CD4-positive, alpha-beta memory T cell (primary cell): ENCODE measurements at regions not wholly inside any gene's neighbourhood (a gene's known extent, or its start where the extent isn't known, plus 50 kb on each side); places are given as distances from the start of the nearest gene placed in this dataset.

Experiments
- CTCF ChIA-PET: fragments of 350-600 bp; sonication (Branson Sonifier 250); formaldehyde crosslinking; loops from one replicate; lab custom pipeline; 2021; ENCODE audit warnings: inconsistent platforms; ENCODE audit not compliant: partially characterized antibody; lab: Charles Lee
- POLR2A ChIA-PET: fragments of 350-600 bp; sonication (Branson Sonifier 250); formaldehyde crosslinking; loops from one replicate; lab custom pipeline; 2021; ENCODE audit not compliant: partially characterized antibody; lab: Charles Lee
- DNase-seq, 5 donors: peaks; one replicate each; pipeline versions ENCODE4 v3.0.0 to v3.0.0-alpha.2; 2020 to 2022; ENCODE audit warnings: mixed read lengths in 1 of 5
- H3K27ac ChIP-seq: one replicate; pipeline ENCODE4 v1.7.0; 2013; ENCODE audit warnings: low read depth, low read length
- H3K27me3 ChIP-seq: 2 replicates; pipeline ENCODE4 v1.7.0; 2013; ENCODE audit warnings: mild to moderate bottlenecking, low read length, moderate library complexity; ENCODE audit not compliant: insufficient read depth
- H3K36me3 ChIP-seq: 2 replicates; pipeline ENCODE4 v1.7.0; 2013; ENCODE audit warnings: mild to moderate bottlenecking, low read length, moderate library complexity; ENCODE audit not compliant: insufficient read depth
- H3K4me1 ChIP-seq: 2 replicates; pipeline ENCODE4 v1.7.0; 2013; ENCODE audit warnings: mild to moderate bottlenecking, low read length, moderate library complexity; ENCODE audit not compliant: insufficient read depth
- H3K4me3 ChIP-seq, 2 donors: one replicate each; pipeline ENCODE4 v1.7.0; 2013; ENCODE audit warnings: low read length in 2 of 2, mild to moderate bottlenecking in 1 of 2
- H3K9me3 ChIP-seq, 2 donors: one replicate each; pipeline ENCODE4 v1.7.0; 2013; ENCODE audit warnings: low read length in 2 of 2, control low read depth in 1 of 2; ENCODE audit not compliant: control insufficient read depth in 1 of 2
- H3K27ac Mint-ChIP-seq, 7 donors: one replicate each; pipeline ENCODE4 v1.8.0; 2020 to 2021; ENCODE audit warnings: mixed read lengths in 7 of 7, mild to moderate bottlenecking in 6 of 7, inconsistent platforms in 3 of 7, moderate library complexity in 3 of 7
- H3K27me3 Mint-ChIP-seq, 2 donors: one replicate each; pipeline ENCODE4 v1.8.0; 2020 to 2021; ENCODE audit warnings: mixed read lengths in 2 of 2
- H3K36me3 Mint-ChIP-seq, 2 donors: one replicate each; pipeline ENCODE4 v1.8.0; 2020 to 2021; ENCODE audit warnings: mixed read lengths in 2 of 2, inconsistent platforms in 1 of 2, mild to moderate bottlenecking in 1 of 2
- H3K4me1 Mint-ChIP-seq, 4 donors: one replicate each; pipeline ENCODE4 v1.8.0; 2020 to 2021; ENCODE audit warnings: mixed read lengths in 4 of 4, mild to moderate bottlenecking in 1 of 4
- H3K4me3 Mint-ChIP-seq, 8 donors: one replicate each; pipeline ENCODE4 v1.8.0; 2020 to 2021; ENCODE audit warnings: mixed read lengths in 8 of 8, mild to moderate bottlenecking in 7 of 8, moderate library complexity in 6 of 8, inconsistent platforms in 3 of 8
- H3K9me3 Mint-ChIP-seq, 8 donors: one replicate each; pipeline ENCODE4 v1.8.0; 2020 to 2021; ENCODE audit warnings: mixed read lengths in 8 of 8, mild to moderate bottlenecking in 5 of 8, inconsistent platforms in 3 of 8, moderate library complexity in 1 of 8
- intact Hi-C: fragments of 100-400 bp; cut with micrococcal nuclease; formaldehyde crosslinking; loops from one replicate; pipeline ENCODE4 v1.15.1; 2023

- Histone ChIP-seq H3K4me1 (no peaks in the 10 kb centered on the region), H3K27me3 (no peaks in the 10 kb centered on the region), H3K27ac (no peak overlapping the region), H3K9me3 (no peaks in the 10 kb centered on the region), H3K36me3 (no peaks in the 10 kb centered on the region), H3K4me3 (no peak overlapping the region)
- Mint-ChIP-seq H3K27me3 (peaks cover 3 to 5% of the 10 kb centered on the region in 2 donors), H3K36me3 (no peaks in the 10 kb centered on the region), H3K27ac (no peak overlapping the region), H3K9me3 (no peaks in the 10 kb centered on the region), H3K4me3 (no peak overlapping the region), H3K4me1 (no peaks in the 10 kb centered on the region)
- POLR2A ChIA-PET = no interaction called here
- CTCF ChIA-PET = interaction anchor here (1.5 kb wide), 1 partner anchor 14 kb away, joined by 3 read pairs; no protein-coding TSS in a partner anchor
- intact Hi-C loops = no loop called here
- no peak for DNase-seq
These were observed 75.6 kb upstream of the SLC44A1 start for GRCh38 chr9:105168870-105169319.

GRCh38 chr9:105171076-105171475, 73.4 kb upstream of the SLC44A1 start:
- intact Hi-C loops = no loop called here
- Histone ChIP-seq H3K27me3 (no peaks in the 10 kb centered on the region), H3K9me3 (no peaks in the 10 kb centered on the region), H3K4me1 (no peaks in the 10 kb centered on the region), H3K36me3 (no peaks in the 10 kb centered on the region), H3K4me3 (no peak overlapping the region), H3K27ac (no peak overlapping the region)
- no peak for DNase-seq
- Mint-ChIP-seq H3K27ac (peak overlapping the region in 1 of 7 donors; percentile 44), H3K27me3 (peaks cover 3 to 5% of the 10 kb centered on the region in 2 donors), H3K9me3 (no peaks in the 10 kb centered on the region), H3K4me3 (no peak overlapping the region), H3K36me3 (no peaks in the 10 kb centered on the region), H3K4me1 (no peaks in the 10 kb centered on the region)
- ChIA-PET POLR2A (interaction anchor here (0.7 kb wide), 1 partner anchor 65 kb away, joined by 3 read pairs; no protein-coding TSS in a partner anchor), CTCF (no interaction called here)

GRCh38 chr9:105171589-105171988, 72.9 kb upstream of the SLC44A1 start:
- intact Hi-C loops = no loop called here
- Mint-ChIP-seq H3K27ac (no peak overlapping the region), H3K9me3 (no peaks in the 10 kb centered on the region), H3K36me3 (no peaks in the 10 kb centered on the region), H3K27me3 (peaks cover 1 to 4% of the 10 kb centered on the region in 2 donors), H3K4me1 (no peaks in the 10 kb centered on the region), H3K4me3 (no peak overlapping the region)
- Histone ChIP-seq H3K4me1 (no peaks in the 10 kb centered on the region), H3K36me3 (no peaks in the 10 kb centered on the region), H3K9me3 (no peaks in the 10 kb centered on the region), H3K4me3 (no peak overlapping the region), H3K27me3 (no peaks in the 10 kb centered on the region), H3K27ac (no peak overlapping the region)
- no peak for DNase-seq
- ChIA-PET POLR2A (no interaction called here), CTCF (no interaction called here)

GRCh38 chr9:105172436-105172835, 72.0 kb upstream of the SLC44A1 start:
- H3K27ac ChIP-seq = no peak overlapping the region
- Mint-ChIP-seq H3K4me3 (no peak overlapping the region), H3K27ac (no peak overlapping the region), H3K4me1 (no peaks in the 10 kb centered on the region), H3K36me3 (no peaks in the 10 kb centered on the region), H3K27me3 (no peaks in the 10 kb centered on the region), H3K9me3 (no peaks in the 10 kb centered on the region)
- no peak overlapping the region for H3K4me3 ChIP-seq
- ChIA-PET POLR2A (no interaction called here), CTCF (no interaction called here)
- no peaks in the 10 kb centered on the region for H3K27me3 ChIP-seq
- no peak for DNase-seq
- H3K4me1 ChIP-seq = no peaks in the 10 kb centered on the region
- no peaks in the 10 kb centered on the region for H3K36me3 ChIP-seq
- intact Hi-C loops = no loop called here
- H3K9me3 ChIP-seq = no peaks in the 10 kb centered on the region

GRCh38 chr9:105173306-105173705, 71.1 kb upstream of the SLC44A1 start:
- Mint-ChIP-seq H3K9me3 (no peaks in the 10 kb centered on the region), H3K27me3 (no peaks in the 10 kb centered on the region), H3K27ac (no peak overlapping the region), H3K4me3 (no peak overlapping the region), H3K36me3 (no peaks in the 10 kb centered on the region), H3K4me1 (no peaks in the 10 kb centered on the region)
- no peak for DNase-seq
- H3K4me3 ChIP-seq = no peak overlapping the region
- intact Hi-C loops = no loop called here
- no peaks in the 10 kb centered on the region for H3K9me3 ChIP-seq
- ChIA-PET CTCF (no interaction called here), POLR2A (no interaction called here)
- no peak overlapping the region for H3K27ac ChIP-seq
- H3K36me3 ChIP-seq = no peaks in the 10 kb centered on the region
- H3K27me3 ChIP-seq = no peaks in the 10 kb centered on the region
- no peaks in the 10 kb centered on the region for H3K4me1 ChIP-seq

GRCh38 chr9:105173826-105174225, 70.6 kb upstream of the SLC44A1 start:
- no peaks in the 10 kb centered on the region for H3K36me3 ChIP-seq
- H3K9me3 ChIP-seq = no peaks in the 10 kb centered on the region
- H3K4me1 ChIP-seq = no peaks in the 10 kb centered on the region
- H3K9me3 Mint-ChIP-seq = no peaks in the 10 kb centered on the region
- H3K4me1 Mint-ChIP-seq = no peaks in the 10 kb centered on the region
- no peak overlapping the region for H3K27ac Mint-ChIP-seq
- intact Hi-C loops = no loop called here
- no peak overlapping the region for H3K27ac ChIP-seq
- H3K36me3 Mint-ChIP-seq = no peaks in the 10 kb centered on the region
- ChIA-PET CTCF (no interaction called here), POLR2A (no interaction called here)
- no peaks in the 10 kb centered on the region for H3K27me3 ChIP-seq
- H3K4me3 Mint-ChIP-seq = no peak overlapping the region
- DNase-seq = no peak
- no peaks in the 10 kb centered on the region for H3K27me3 Mint-ChIP-seq
- no peak overlapping the region for H3K4me3 ChIP-seq

- no peak for DNase-seq
- H3K4me1 Mint-ChIP-seq = no peaks in the 10 kb centered on the region
- no peaks in the 10 kb centered on the region for H3K36me3 ChIP-seq
- no peak overlapping the region for H3K4me3 Mint-ChIP-seq
- H3K27ac Mint-ChIP-seq = no peak overlapping the region
- H3K4me3 ChIP-seq = no peak overlapping the region
- ChIA-PET CTCF (no interaction called here), POLR2A (no interaction called here)
- no peaks in the 10 kb centered on the region for H3K9me3 ChIP-seq
- H3K27me3 Mint-ChIP-seq = no peaks in the 10 kb centered on the region
- H3K27me3 ChIP-seq = no peaks in the 10 kb centered on the region
- no peaks in the 10 kb centered on the region for H3K36me3 Mint-ChIP-seq
- no peaks in the 10 kb centered on the region for H3K9me3 Mint-ChIP-seq
- intact Hi-C loops = no loop called here
- H3K4me1 ChIP-seq = no peaks in the 10 kb centered on the region
- H3K27ac ChIP-seq = no peak overlapping the region
These were observed 68.3 kb upstream of the SLC44A1 start for GRCh38 chr9:105176194-105176593.

GRCh38 chr9:105178076-105178475, 66.4 kb upstream of the SLC44A1 start:
- CTCF ChIA-PET = interaction anchor here (0.6 to 1.4 kb wide), 2 partner anchors 8 to 303 kb away, joined by 3 to 4 read pairs; no protein-coding TSS in a partner anchor
- POLR2A ChIA-PET = no interaction called here
- intact Hi-C loops = no loop called here

More at GRCh38 chr9:105178076-105178475, 66.4 kb upstream of the SLC44A1 start:
- no peak overlapping the region for H3K27ac ChIP-seq
- H3K4me3 ChIP-seq = no peak overlapping the region
- H3K9me3 ChIP-seq = no peaks in the 10 kb centered on the region
- no peaks in the 10 kb centered on the region for H3K27me3 ChIP-seq
- Mint-ChIP-seq H3K27ac (no peak overlapping the region), H3K4me1 (no peaks in the 10 kb centered on the region), H3K27me3 (no peaks in the 10 kb centered on the region), H3K4me3 (no peak overlapping the region), H3K9me3 (no peaks in the 10 kb centered on the region), H3K36me3 (no peaks in the 10 kb centered on the region)
- no peak for DNase-seq
- no peaks in the 10 kb centered on the region for H3K4me1 ChIP-seq
- no peaks in the 10 kb centered on the region for H3K36me3 ChIP-seq
